Activated naive CD8-positive, alpha-beta T cell treated with anti-CD3 and anti-CD28 coated beads, Interleukin-2, amount 10 ng/mL, durations not matched to agents 7 days and 5 days (primary cell): ENCODE measurements at regions not wholly inside any gene's neighbourhood (a gene's known extent, or its start where the extent isn't known, plus 50 kb on each side); places are given as distances from the start of the nearest gene placed in this dataset.

Experiments
- ATAC-seq: fragments of 150-1000 bp; cut with Tn5 transposase; one replicate; pipeline ENCODE4 v1.10.0; 2021; ENCODE audit warnings: low read depth, moderate library complexity
- POLR2A ChIA-PET: fragments of 350-600 bp; sonication (Branson Sonifier 250); formaldehyde crosslinking; loops from one replicate; lab custom pipeline; 2021; ENCODE audit warnings: antibody characterized with exemption; lab: Charles Lee
- DNase-seq: peaks from one replicate; pipeline ENCODE4 v3.0.0; 2021
- H3K27ac Mint-ChIP-seq: one replicate; pipeline ENCODE4 v1.8.0; 2022; ENCODE audit warnings: mild to moderate bottlenecking, mixed read lengths
- H3K27me3 Mint-ChIP-seq: one replicate; pipeline ENCODE4 v1.8.0; 2022; ENCODE audit warnings: mild to moderate bottlenecking, moderate library complexity, mixed read lengths
- H3K36me3 Mint-ChIP-seq: one replicate; pipeline ENCODE4 v1.8.0; 2021; ENCODE audit warnings: mild to moderate bottlenecking, mixed read lengths
- H3K4me1 Mint-ChIP-seq: one replicate; pipeline ENCODE4 v1.8.0; 2021; ENCODE audit warnings: mixed read lengths
- H3K4me3 Mint-ChIP-seq: one replicate; pipeline ENCODE4 v1.8.0; 2022; ENCODE audit warnings: mild to moderate bottlenecking, moderate library complexity, mixed read lengths
- H3K9me3 Mint-ChIP-seq: one replicate; pipeline ENCODE4 v1.8.0; 2021; ENCODE audit warnings: mixed read lengths

GRCh38 chr6:121499666-121500065, 64.2 kb downstream of the GJA1 start:
- no peak overlapping the region for H3K27ac Mint-ChIP-seq
- H3K4me1 Mint-ChIP-seq: peaks cover 3% of the 10 kb centered on the region
- DNase-seq (no peak), ATAC-seq (no peak)
- no peaks in the 10 kb centered on the region for H3K9me3 Mint-ChIP-seq
- H3K27me3 Mint-ChIP-seq: peaks cover 3% of the 10 kb centered on the region
- H3K36me3 Mint-ChIP-seq: no peaks in the 10 kb centered on the region
- POLR2A ChIA-PET: no interaction called here
- H3K4me3 Mint-ChIP-seq: no peak overlapping the region

- ATAC-seq (no peak), DNase-seq (no peak)
- POLR2A ChIA-PET: no interaction called here
- H3K4me1 Mint-ChIP-seq: peaks cover 3% of the 10 kb centered on the region
- H3K9me3 Mint-ChIP-seq: no peaks in the 10 kb centered on the region
- H3K27ac Mint-ChIP-seq: no peak overlapping the region
- no peaks in the 10 kb centered on the region for H3K36me3 Mint-ChIP-seq
- H3K27me3 Mint-ChIP-seq: peaks cover 3% of the 10 kb centered on the region
- no peak overlapping the region for H3K4me3 Mint-ChIP-seq
Measured at GRCh38 chr6:121503589-121503991, 68.1 kb downstream of the GJA1 start.

GRCh38 chr6:121504227-121504626, 68.8 kb downstream of the GJA1 start:
- POLR2A ChIA-PET: no interaction called here
- Mint-ChIP-seq H3K27me3 (peaks cover 3% of the 10 kb centered on the region), H3K27ac (no peak overlapping the region)

GRCh38 chr6:121505284-121505683, 69.8 kb downstream of the GJA1 start:
- no peaks in the 10 kb centered on the region for H3K36me3 Mint-ChIP-seq
- H3K4me1 Mint-ChIP-seq: peaks cover 3% of the 10 kb centered on the region
- H3K27me3 Mint-ChIP-seq: peaks cover 2% of the 10 kb centered on the region
- no peak for DNase-seq
- POLR2A ChIA-PET: no interaction called here
- ATAC-seq: no peak
- no peak overlapping the region for H3K4me3 Mint-ChIP-seq
- H3K27ac Mint-ChIP-seq: no peak overlapping the region
- no peaks in the 10 kb centered on the region for H3K9me3 Mint-ChIP-seq

More at GRCh38 chr6:121504227-121504626, 68.8 kb downstream of the GJA1 start:
- no peaks in the 10 kb centered on the region for H3K36me3 Mint-ChIP-seq
- no peak overlapping the region for H3K4me3 Mint-ChIP-seq
- no peaks in the 10 kb centered on the region for H3K9me3 Mint-ChIP-seq
- DNase-seq (no peak), ATAC-seq (no peak)
- H3K4me1 Mint-ChIP-seq: peaks cover 3% of the 10 kb centered on the region

- no peak overlapping the region for H3K4me3 Mint-ChIP-seq
- peaks cover 3% of the 10 kb centered on the region for H3K27me3 Mint-ChIP-seq
- H3K9me3 Mint-ChIP-seq: no peaks in the 10 kb centered on the region
- POLR2A ChIA-PET: no interaction called here
- DNase-seq: no peak
- H3K36me3 Mint-ChIP-seq: no peaks in the 10 kb centered on the region
- no peak overlapping the region for H3K27ac Mint-ChIP-seq
- H3K4me1 Mint-ChIP-seq: peaks cover 3% of the 10 kb centered on the region
- no peak for ATAC-seq
Measured at GRCh38 chr6:121506761-121507754, 71.6 kb downstream of the GJA1 start.

GRCh38 chr6:121510568-121511177, 75.2 kb downstream of the GJA1 start:
- Mint-ChIP-seq H3K27ac (no peak overlapping the region), H3K36me3 (no peaks in the 10 kb centered on the region), H3K9me3 (no peaks in the 10 kb centered on the region), H3K4me3 (no peak overlapping the region), H3K4me1 (no peaks in the 10 kb centered on the region), H3K27me3 (peaks cover 3% of the 10 kb centered on the region)
- POLR2A ChIA-PET: no interaction called here
- ATAC-seq (no peak), DNase-seq (no peak)

- H3K27ac Mint-ChIP-seq: no peak overlapping the region
- POLR2A ChIA-PET: no interaction called here
- no peak for ATAC-seq
- no peaks in the 10 kb centered on the region for H3K4me1 Mint-ChIP-seq
- H3K36me3 Mint-ChIP-seq: no peaks in the 10 kb centered on the region
- no peaks in the 10 kb centered on the region for H3K27me3 Mint-ChIP-seq
- no peaks in the 10 kb centered on the region for H3K9me3 Mint-ChIP-seq
- H3K4me3 Mint-ChIP-seq: no peak overlapping the region
- DNase-seq: no peak
Measured at GRCh38 chr6:121515630-121516265, 80.3 kb downstream of the GJA1 start.

GRCh38 chr6:121516331-121516730, 80.9 kb downstream of the GJA1 start:
- Mint-ChIP-seq H3K9me3 (no peaks in the 10 kb centered on the region), H3K27me3 (no peaks in the 10 kb centered on the region), H3K27ac (no peak overlapping the region), H3K4me3 (no peak overlapping the region), H3K36me3 (no peaks in the 10 kb centered on the region), H3K4me1 (no peaks in the 10 kb centered on the region)
- ATAC-seq: no peak
- no peak for DNase-seq
- POLR2A ChIA-PET: no interaction called here

GRCh38 chr6:121520337-121521163, 85.1 kb downstream of the GJA1 start:
- DNase-seq (no peak), ATAC-seq (no peak)
- no peaks in the 10 kb centered on the region for H3K36me3 Mint-ChIP-seq
- H3K4me3 Mint-ChIP-seq: no peak overlapping the region
- POLR2A ChIA-PET: no interaction called here
- H3K27me3 Mint-ChIP-seq: no peaks in the 10 kb centered on the region
- no peaks in the 10 kb centered on the region for H3K4me1 Mint-ChIP-seq
- H3K9me3 Mint-ChIP-seq: no peaks in the 10 kb centered on the region
- H3K27ac Mint-ChIP-seq: no peak overlapping the region

- POLR2A ChIA-PET: no interaction called here
- Mint-ChIP-seq H3K4me3 (no peak overlapping the region), H3K9me3 (no peaks in the 10 kb centered on the region), H3K27ac (no peak overlapping the region), H3K4me1 (no peaks in the 10 kb centered on the region), H3K36me3 (no peaks in the 10 kb centered on the region), H3K27me3 (no peaks in the 10 kb centered on the region)
- ATAC-seq (no peak), DNase-seq (no peak)
Measured at GRCh38 chr6:121521164-121521555, 85.7 kb downstream of the GJA1 start.

GRCh38 chr6:121522265-121522664, 86.8 kb downstream of the GJA1 start:
- no peaks in the 10 kb centered on the region for H3K9me3 Mint-ChIP-seq
- POLR2A ChIA-PET: no interaction called here
- H3K27me3 Mint-ChIP-seq: no peaks in the 10 kb centered on the region
- ATAC-seq (no peak), DNase-seq (no peak)
- H3K4me3 Mint-ChIP-seq: no peak overlapping the region
- no peak overlapping the region for H3K27ac Mint-ChIP-seq
- no peaks in the 10 kb centered on the region for H3K4me1 Mint-ChIP-seq
- no peaks in the 10 kb centered on the region for H3K36me3 Mint-ChIP-seq

- ATAC-seq (no peak), DNase-seq (no peak)
- no peaks in the 10 kb centered on the region for H3K36me3 Mint-ChIP-seq
- no peaks in the 10 kb centered on the region for H3K4me1 Mint-ChIP-seq
- H3K4me3 Mint-ChIP-seq: no peak overlapping the region
- POLR2A ChIA-PET: no interaction called here
- no peak overlapping the region for H3K27ac Mint-ChIP-seq
- no peaks in the 10 kb centered on the region for H3K9me3 Mint-ChIP-seq
- H3K27me3 Mint-ChIP-seq: no peaks in the 10 kb centered on the region
Measured at GRCh38 chr6:121522771-121523386, 87.4 kb downstream of the GJA1 start.

- ATAC-seq: no peak
- no peaks in the 10 kb centered on the region for H3K9me3 Mint-ChIP-seq
- no peaks in the 10 kb centered on the region for H3K4me1 Mint-ChIP-seq
- H3K27ac Mint-ChIP-seq: no peak overlapping the region
- POLR2A ChIA-PET: no interaction called here
- no peaks in the 10 kb centered on the region for H3K27me3 Mint-ChIP-seq
- H3K36me3 Mint-ChIP-seq: no peaks in the 10 kb centered on the region
- no peak overlapping the region for H3K4me3 Mint-ChIP-seq
- no peak for DNase-seq
Measured at GRCh38 chr6:121523628-121524027, 88.2 kb downstream of the GJA1 start.
